HepG2 (cell line): ENCODE measurements at regions not wholly inside any gene's neighbourhood (a gene's known extent, or its start where the extent isn't known, plus 50 kb on each side); places are given as distances from the start of the nearest gene placed in this dataset.

Experiments used
- ATAC-seq: fragments of 200-7000 bp; cut with Tn5 transposase; 3 replicates; pipeline ENCODE4 v1.9.1; 2020; ENCODE audit warnings: mild to moderate bottlenecking, moderate library complexity
- BruUV-seq: library from RNA; stranded (reverse); fragments of 400-500 nt; replicated peaks from 2 replicates; lab custom pipeline; 2021; lab: Mats Ljungman, UMichigan
- CTCF ChIA-PET: fragments of 300-600 bp; formaldehyde crosslinking; extraction: SDS; loops from one replicate; lab custom pipeline; 2021; ENCODE audit warnings: low total read pairs, inconsistent platforms, low intra/inter-chr PET ratio; lab: Yijun Ruan, JAX
- POLR2A ChIA-PET: fragments of 350-600 bp; sonication (Branson Sonifier 250); formaldehyde crosslinking; loops from one replicate; lab custom pipeline; 2020; ENCODE audit warnings: antibody characterized with exemption, inconsistent platforms; lab: Yijun Ruan, JAX
- DNase-seq: peaks from one replicate; pipeline ENCODE4 v3.0.0-alpha.2; 2015; ENCODE audit warnings: low spot score
- FAIRE-seq: peaks from 3 replicates; lab custom pipeline; 2011; peaks lifted over from hg19 to GRCh38; lab: Jason Lieb, UNC
- H2AFZ ChIP-seq: one replicate; pipeline ENCODE4 v1.6.1; 2011; ENCODE audit warnings: low read length, inconsistent platforms
- H3K27ac ChIP-seq: fragments of 300-600 bp; 3 replicates; pipeline ENCODE4 v1.8.0; 2011; ENCODE audit warnings: mixed run types, mild to moderate bottlenecking, mixed read lengths, low read length, inconsistent platforms; ENCODE audit not compliant: insufficient read depth; ENCODE audit errors: extremely low read length
- H3K27me3 ChIP-seq, 2 experiments: fragments of 200-600 bp in 1 of 2; 2 replicates in 1 of 2; 3 replicates in 1 of 2; pipeline versions ENCODE4 v1.6.0 to v1.8.0; 2011; ENCODE audit warnings: low read length in 2 of 2, mild to moderate bottlenecking in 2 of 2, moderate library complexity in 2 of 2, inconsistent platforms in 1 of 2; ENCODE audit not compliant: insufficient read depth in 2 of 2, control insufficient read depth in 1 of 2
- H3K36me3 ChIP-seq, 2 experiments: fragments of 200-600 bp in 1 of 2; replicated peaks in 1 of 2; 2 replicates in 1 of 2; 3 replicates in 1 of 2; pipeline versions ENCODE4 v1.5.1 to v1.8.0; 2011; ENCODE audit warnings: low read length in 2 of 2, inconsistent platforms in 1 of 2; ENCODE audit not compliant: insufficient read depth in 2 of 2, control insufficient read depth in 1 of 2
- H3K4me1 ChIP-seq: 2 replicates; pipeline ENCODE4 v1.5.1; 2012; ENCODE audit warnings: low read length, inconsistent platforms; ENCODE audit not compliant: insufficient read depth
- H3K4me2 ChIP-seq: 2 replicates; pipeline ENCODE4 v1.6.0; 2011; ENCODE audit warnings: low read depth, low read length, inconsistent platforms
- H3K4me3 ChIP-seq, 3 experiments: fragments of 200-600 bp in 1 of 3; sonication (generic), shearing (Covaris generic) in 1 of 3; replicated peaks in 1 of 3; 2 replicates each; pipeline ENCODE4 v1.5.1; 2011 to 2016; ENCODE audit warnings: low read length in 3 of 3, inconsistent platforms in 2 of 3, low read depth in 2 of 3, mild to moderate bottlenecking in 2 of 3, control low read depth in 1 of 3, mixed read lengths in 1 of 3; ENCODE audit not compliant: insufficient read depth in 1 of 3
- H3K79me2 ChIP-seq: one replicate; pipeline ENCODE4 v1.6.1; 2011; ENCODE audit warnings: low read length, inconsistent platforms; ENCODE audit not compliant: insufficient read depth
- H3K9ac ChIP-seq: 2 replicates; pipeline ENCODE4 v1.6.0; 2011; ENCODE audit warnings: mild to moderate bottlenecking, low read depth, low read length, inconsistent platforms; ENCODE audit not compliant: insufficient read depth
- H3K9me3 ChIP-seq: 2 replicates; pipeline ENCODE4 v1.5.1; 2012; ENCODE audit warnings: mild to moderate bottlenecking, low read length
- H4K20me1 ChIP-seq: 2 replicates; pipeline ENCODE4 v1.6.0; 2011; ENCODE audit warnings: inconsistent platforms, mild to moderate bottlenecking, low read length, moderate library complexity; ENCODE audit not compliant: insufficient read depth
- ATAD3A ChIP-seq: sonication (generic); formaldehyde crosslinking; IDR thresholded peaks from 2 replicates; pipeline ENCODE4 v1.4.0; 2020; ENCODE audit warnings: missing genetic modification reagents
- CENPT ChIP-seq: sonication (generic); formaldehyde crosslinking; IDR thresholded peaks from 2 replicates; pipeline ENCODE4 v1.8.0; 2022; ENCODE audit warnings: low read depth, mild to moderate bottlenecking, moderate library complexity, missing genetic modification reagents
- ELF3 ChIP-seq: IDR thresholded peaks from 2 replicates; pipeline ENCODE4 v1.6.1; 2016; ENCODE audit warnings: missing genetic modification reagents, missing compliant biosample characterization
- KLF15 ChIP-seq: sonication (generic); formaldehyde crosslinking; IDR thresholded peaks from 2 replicates; pipeline ENCODE4 v1.8.1; 2023; ENCODE audit warnings: borderline replicate concordance, mild to moderate bottlenecking, inconsistent platforms, missing genetic modification reagents, mixed read lengths
- MTA1 ChIP-seq: sonication (generic); formaldehyde crosslinking; IDR thresholded peaks from 2 replicates; pipeline ENCODE4 v1.4.0; 2020; ENCODE audit warnings: missing genetic modification reagents, mild to moderate bottlenecking, borderline replicate concordance
- PLRG1 ChIP-seq: fragments of 450-650 bp; conservative IDR thresholded peaks from 2 replicates; pipeline ENCODE4 v1.6.1; 2016
- SIN3B ChIP-seq: fragments of 150-350 bp; IDR thresholded peaks from 2 replicates; pipeline ENCODE4 v1.6.1; 2014; ENCODE audit warnings: low read length
- ZNF30 ChIP-seq: sonication (generic); formaldehyde crosslinking; IDR thresholded peaks from 2 replicates; pipeline ENCODE4 v1.5.0; 2020; ENCODE audit warnings: mild to moderate bottlenecking, missing genetic modification reagents
- ZNF446 ChIP-seq: sonication (generic); formaldehyde crosslinking; IDR thresholded peaks from 2 replicates; pipeline ENCODE4 v1.5.0; 2020; ENCODE audit warnings: mild to moderate bottlenecking, missing genetic modification reagents
- ZNF703 ChIP-seq: sonication (generic); formaldehyde crosslinking; IDR thresholded peaks from 2 replicates; pipeline ENCODE4 v1.5.1; 2020; ENCODE audit warnings: missing genetic modification reagents, mild to moderate bottlenecking, moderate library complexity, borderline replicate concordance
- WGBS: methylation state at CpG from one replicate; pipeline ENCODE4 v1.1.6; 2017; ENCODE audit warnings: low lambda C conversion rate; 5-methylcytosine and 5-hydroxymethylcytosine counted together
- in situ Hi-C: cut with HindIII; loops from 2 replicates; pipeline ENCODE4 v1.10.0; 2017; ENCODE audit warnings: low pct_unique_long_range_greater_than_20kb; ENCODE audit not compliant: extremely low pct_ligation_motif_present
- intact Hi-C: fragments of 100-400 bp; cut with micrococcal nuclease; formaldehyde crosslinking; loops from one replicate; pipeline ENCODE4 v1.10.0; 2022; ENCODE audit not compliant: unreplicated experiment
- TF ChIP-seq, protein P1 (sequence below): sonication (generic); formaldehyde crosslinking; IDR thresholded peaks from 2 replicates; pipeline ENCODE4 v1.5.1; 2020; ENCODE audit warnings: mild to moderate bottlenecking, moderate library complexity, missing genetic modification reagents

DNA sequence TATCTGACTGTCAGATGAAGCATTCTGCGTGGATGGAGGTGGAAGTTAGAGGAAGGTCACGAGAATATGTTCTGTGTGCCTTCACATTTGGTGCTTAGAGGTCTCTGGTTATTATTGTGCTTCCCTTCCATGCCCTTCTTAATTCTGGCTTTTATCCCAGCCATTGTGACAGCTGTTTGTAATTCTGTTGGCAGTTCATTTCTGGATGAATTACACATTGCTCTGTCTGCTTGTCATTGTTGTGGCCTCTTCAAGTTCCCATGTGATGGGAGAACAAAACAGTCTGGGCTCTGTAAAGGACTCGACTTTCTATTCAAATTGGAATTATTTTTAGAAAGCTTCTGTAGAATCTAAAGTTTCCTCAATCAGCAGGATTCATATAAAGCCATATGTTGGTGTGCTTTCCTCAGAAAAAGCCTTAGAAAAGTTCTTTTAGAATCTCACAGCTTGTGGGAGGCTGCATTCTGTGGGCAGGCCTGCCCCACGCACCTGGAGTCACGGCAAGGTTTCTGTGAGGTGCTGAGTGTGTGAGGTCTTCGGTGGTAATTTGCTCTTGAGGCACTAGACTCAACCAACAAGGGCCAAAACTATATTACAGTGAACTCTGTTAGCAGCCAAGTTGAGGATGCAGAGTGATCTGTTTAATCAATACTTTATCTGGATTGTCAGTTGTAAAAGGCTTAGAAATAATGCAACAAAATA is 397.4 kb upstream of the AZI2 start:
- intact Hi-C loops (no loop called here), in situ Hi-C loops (no loop called here)
- Histone ChIP-seq H3K4me1 (no peaks in the 10 kb centered on the region), H3K27ac (no peak overlapping the region), H3K4me2 (no peak overlapping the region), H3K79me2 (no peaks in the 10 kb centered on the region), H4K20me1 (no peaks in the 10 kb centered on the region), H3K9ac (no peak overlapping the region), H3K36me3 (no peaks in the 10 kb centered on the region), H3K9me3 (peaks cover 24% of the 10 kb centered on the region; the same call in 1 of the 2 replicates), H2AFZ (no peak overlapping the region), H3K4me3 (no peak overlapping the region), H3K27me3 (no peaks in the 10 kb centered on the region)
- POLR2A ChIA-PET = no interaction called here
- CTCF ChIA-PET = no interaction called here
- WGBS = 4% methylated on average over 5 of the region's 6 CpGs
- no peak for TF ChIP-seq ZNF446 (CRISPR knock-in tag)
- no peak for TF ChIP-seq KLF15 (CRISPR knock-in tag)
- no peak for TF ChIP-seq CENPT
- TF ChIP-seq MTA1 = no peak
- TF ChIP-seq ZNF30 (CRISPR knock-in tag) = no peak
- TF ChIP-seq, protein P1, sequence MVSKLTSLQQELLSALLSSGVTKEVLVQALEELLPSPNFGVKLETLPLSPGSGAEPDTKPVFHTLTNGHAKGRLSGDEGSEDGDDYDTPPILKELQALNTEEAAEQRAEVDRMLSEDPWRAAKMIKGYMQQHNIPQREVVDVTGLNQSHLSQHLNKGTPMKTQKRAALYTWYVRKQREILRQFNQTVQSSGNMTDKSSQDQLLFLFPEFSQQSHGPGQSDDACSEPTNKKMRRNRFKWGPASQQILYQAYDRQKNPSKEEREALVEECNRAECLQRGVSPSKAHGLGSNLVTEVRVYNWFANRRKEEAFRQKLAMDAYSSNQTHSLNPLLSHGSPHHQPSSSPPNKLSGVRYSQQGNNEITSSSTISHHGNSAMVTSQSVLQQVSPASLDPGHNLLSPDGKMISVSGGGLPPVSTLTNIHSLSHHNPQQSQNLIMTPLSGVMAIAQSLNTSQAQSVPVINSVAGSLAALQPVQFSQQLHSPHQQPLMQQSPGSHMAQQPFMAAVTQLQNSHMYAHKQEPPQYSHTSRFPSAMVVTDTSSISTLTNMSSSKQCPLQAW (CRISPR knock-in tag) = no peak
- TF ChIP-seq ATAD3A (CRISPR knock-in tag) = no peak
- no peak for TF ChIP-seq SIN3B
- TF ChIP-seq ELF3 = no peak
- TF ChIP-seq ZNF703 (CRISPR knock-in tag) = no peak
- no peak for TF ChIP-seq PLRG1
- DNase-seq (no peak), ATAC-seq (no peak), FAIRE-seq (no peak)
- BruUV-seq = no TSS peak
